ENCODE measurements at regions not wholly inside any gene's neighbourhood (a gene's known extent, or its start where the extent isn't known, plus 50 kb on each side); places are given as distances from the start of the nearest gene placed in this dataset.
A peak's percentile ranks its signal among the peaks of the same experiment; 100 is the strongest.

GRCh38 chr4:129167640-129168260 is 71.8 kb downstream of the C4orf33 start:
- DNase-seq (ENCODE audit: low read depth) = no peak

- DNase-seq (ENCODE audit: low read depth) = no peak
Observed at GRCh38 chr4:129172181-129172580, 76.2 kb downstream of the C4orf33 start.

- no peak for DNase-seq (ENCODE audit: low read depth)
Observed at GRCh38 chr4:129176864-129177263, 80.9 kb downstream of the C4orf33 start.

- DNase-seq (ENCODE audit: low read depth) = no peak
Observed at GRCh38 chr4:129179276-129179675, 83.3 kb downstream of the C4orf33 start.

GRCh38 chr4:129189630-129190029 is 93.7 kb downstream of the C4orf33 start:
- no peak for DNase-seq (ENCODE audit: low read depth)

- DNase-seq (ENCODE audit: low read depth) = no peak
Observed at GRCh38 chr4:129193357-129194100, 97.6 kb downstream of the C4orf33 start.

- no peak for DNase-seq (ENCODE audit: low read depth)
Observed at GRCh38 chr4:129208481-129208880, 112.5 kb downstream of the C4orf33 start.

- no peak for DNase-seq (ENCODE audit: low read depth)
Observed at GRCh38 chr4:129213692-129214091, 117.7 kb downstream of the C4orf33 start.

- peak; percentile 16 for DNase-seq (ENCODE audit: low read depth)
Observed at GRCh38 chr4:129218360-129218759, 122.4 kb downstream of the C4orf33 start.

- DNase-seq (ENCODE audit: low read depth) = peak; percentile 3
Observed at GRCh38 chr4:129218897-129219296, 122.9 kb downstream of the C4orf33 start.

GRCh38 chr4:129220254-129220653 is 124.3 kb downstream of the C4orf33 start:
- no peak for DNase-seq (ENCODE audit: low read depth)

GRCh38 chr4:129223945-129224344 is 128.0 kb downstream of the C4orf33 start:
- no peak for DNase-seq (ENCODE audit: low read depth)

GRCh38 chr4:129230846-129231245 is 134.9 kb downstream of the C4orf33 start:
- no peak for DNase-seq (ENCODE audit: low read depth)

GRCh38 chr4:129231945-129232588 is 136.1 kb downstream of the C4orf33 start:
- DNase-seq (ENCODE audit: low read depth) = no peak

GRCh38 chr4:129232589-129233337 is 136.8 kb downstream of the C4orf33 start:
- no peak for DNase-seq (ENCODE audit: low read depth)

GRCh38 chr4:129233691-129234090 is 137.7 kb downstream of the C4orf33 start:
- no peak for DNase-seq (ENCODE audit: low read depth)

- DNase-seq (ENCODE audit: low read depth) = no peak
Observed at GRCh38 chr4:129236351-129236750, 140.4 kb downstream of the C4orf33 start.

- DNase-seq (ENCODE audit: low read depth) = peak; percentile 4
Observed at GRCh38 chr4:129239088-129239487, 143.1 kb downstream of the C4orf33 start.

- DNase-seq (ENCODE audit: low read depth) = no peak
Observed at GRCh38 chr4:129240816-129241215, 144.9 kb downstream of the C4orf33 start.

GRCh38 chr4:129246145-129246544 is 150.2 kb downstream of the C4orf33 start:
- no peak for DNase-seq (ENCODE audit: low read depth)

- DNase-seq (ENCODE audit: low read depth) = no peak
Observed at GRCh38 chr4:129246910-129247461, 151.0 kb downstream of the C4orf33 start.

GRCh38 chr4:129248621-129249020 is 152.7 kb downstream of the C4orf33 start:
- no peak for DNase-seq (ENCODE audit: low read depth)
